Loucy (cell line): ENCODE measurements at regions not wholly inside any gene's neighbourhood (a gene's known extent, or its start where the extent isn't known, plus 50 kb on each side); places are given as distances from the start of the nearest gene placed in this dataset.

Experiments
- H2AFZ ChIP-seq: fragments of 200-600 bp; sonication (generic); 2 replicates; pipeline ENCODE4 v1.6.0; 2016; ENCODE audit warnings: antibody characterized with exemption, mild to moderate bottlenecking, low read length, moderate library complexity
- H3F3A ChIP-seq: fragments of 200-600 bp; 2 replicates; pipeline ENCODE4 v1.6.0; 2016; ENCODE audit warnings: antibody characterized with exemption, low read depth, mild to moderate bottlenecking
- H3K27me3 ChIP-seq: fragments of 200-600 bp; sonication (generic); 2 replicates; pipeline ENCODE4 v1.6.1; 2014; ENCODE audit warnings: low read length, mild to moderate bottlenecking; ENCODE audit not compliant: insufficient read depth, poor library complexity, severe bottlenecking
- H3K36me3 ChIP-seq: fragments of 200-600 bp; sonication (generic); 2 replicates; pipeline ENCODE4 v1.6.1; 2016; ENCODE audit warnings: low read length; ENCODE audit not compliant: insufficient read depth
- H3K4me1 ChIP-seq: fragments of 200-600 bp; sonication (generic); 2 replicates; pipeline ENCODE4 v1.5.1; 2014; ENCODE audit warnings: low read length, mild to moderate bottlenecking; ENCODE audit not compliant: insufficient read depth, poor library complexity, severe bottlenecking
- H3K4me2 ChIP-seq: fragments of 200-600 bp; sonication (generic); 2 replicates; pipeline ENCODE4 v1.6.0; 2014; ENCODE audit warnings: antibody characterized with exemption, low read length, low read depth, mild to moderate bottlenecking; ENCODE audit not compliant: poor library complexity, severe bottlenecking
- H3K4me3 ChIP-seq: fragments of 200-600 bp; sonication (generic); 2 replicates; pipeline ENCODE4 v1.5.1; 2014; ENCODE audit warnings: low read length, mild to moderate bottlenecking, mixed read lengths; ENCODE audit not compliant: poor library complexity, severe bottlenecking
- H3K79me2 ChIP-seq: fragments of 200-600 bp; sonication (generic); 2 replicates; pipeline ENCODE4 v1.6.1; 2014; ENCODE audit warnings: low read length; ENCODE audit not compliant: insufficient read depth
- H3K9ac ChIP-seq: fragments of 200-600 bp; sonication (generic); 2 replicates; pipeline ENCODE4 v1.6.0; 2014; ENCODE audit warnings: mild to moderate bottlenecking, low read depth, low read length, moderate library complexity; ENCODE audit not compliant: poor library complexity, severe bottlenecking
- H3K9me2 ChIP-seq: fragments of 200-600 bp; sonication (generic); replicated peaks from 2 replicates; pipeline ENCODE4 v1.6.1; 2016; ENCODE audit warnings: low read depth, low read length, mixed read lengths
- H3K9me3 ChIP-seq: fragments of 200-600 bp; sonication (generic); 2 replicates; pipeline ENCODE4 v1.6.1; 2014; ENCODE audit warnings: mild to moderate bottlenecking, antibody characterized with exemption, low read length, low read depth; ENCODE audit not compliant: insufficient read depth
- H4K20me1 ChIP-seq: fragments of 200-600 bp; sonication (generic); 2 replicates; pipeline ENCODE4 v1.6.0; 2014; ENCODE audit warnings: antibody characterized with exemption, low read length, mild to moderate bottlenecking; ENCODE audit not compliant: insufficient read depth, poor library complexity, severe bottlenecking
- CTCF ChIP-seq: fragments of 200-600 bp; sonication (generic); conservative IDR thresholded peaks from 2 replicates; pipeline ENCODE4 v1.5.1; 2014; ENCODE audit warnings: mild to moderate bottlenecking, antibody characterized with exemption, low read length
- EZH2phosphoT487 ChIP-seq: fragments of 200-600 bp; IDR thresholded peaks from 2 replicates; pipeline ENCODE4 v1.6.1; 2018; ENCODE audit warnings: antibody characterized with exemption, mild to moderate bottlenecking, moderate library complexity, borderline replicate concordance

- Histone ChIP-seq H3K9me3 (no peaks in the 10 kb centered on the region), H4K20me1 (no peaks in the 10 kb centered on the region), H3K9me2 (no peaks in the 10 kb centered on the region), H3K9ac (no peak overlapping the region), H3K4me2 (no peak overlapping the region), H3K27me3 (no peaks in the 10 kb centered on the region), H3F3A (no peaks in the 10 kb centered on the region), H2AFZ (no peak overlapping the region), H3K4me3 (no peak overlapping the region), H3K36me3 (no peaks in the 10 kb centered on the region), H3K4me1 (peaks cover 7% of the 10 kb centered on the region), H3K79me2 (no peaks in the 10 kb centered on the region)
- TF ChIP-seq EZH2phosphoT487, result no peak
- TF ChIP-seq CTCF, result no peak
Measured at GRCh38 chr2:237260039-237260620, 153.8 kb downstream of the COL6A3 start.

GRCh38 chr2:237260686-237261085 is 153.3 kb downstream of the COL6A3 start:
- no peak overlapping the region for H3K9ac ChIP-seq
- H3K4me2 ChIP-seq, result no peak overlapping the region
- no peaks in the 10 kb centered on the region for H3K9me3 ChIP-seq
- H4K20me1 ChIP-seq, result no peaks in the 10 kb centered on the region
- H3K36me3 ChIP-seq, result no peaks in the 10 kb centered on the region
- no peak overlapping the region for H2AFZ ChIP-seq
- no peak overlapping the region for H3K4me3 ChIP-seq
- H3K9me2 ChIP-seq, result no peaks in the 10 kb centered on the region
- no peaks in the 10 kb centered on the region for H3K27me3 ChIP-seq
- no peaks in the 10 kb centered on the region for H3K79me2 ChIP-seq
- no peaks in the 10 kb centered on the region for H3F3A ChIP-seq
- H3K4me1 ChIP-seq, result peaks cover 7% of the 10 kb centered on the region
- TF ChIP-seq EZH2phosphoT487 (no peak), CTCF (no peak)

GRCh38 chr2:237261327-237261726 is 152.6 kb downstream of the COL6A3 start:
- Histone ChIP-seq H3F3A (no peaks in the 10 kb centered on the region), H3K4me3 (no peak overlapping the region), H3K9me3 (no peaks in the 10 kb centered on the region), H3K9me2 (no peaks in the 10 kb centered on the region), H3K9ac (no peak overlapping the region), H3K4me2 (no peak overlapping the region), H2AFZ (no peak overlapping the region), H3K4me1 (peaks cover 7% of the 10 kb centered on the region), H3K36me3 (no peaks in the 10 kb centered on the region), H4K20me1 (no peaks in the 10 kb centered on the region), H3K27me3 (no peaks in the 10 kb centered on the region), H3K79me2 (no peaks in the 10 kb centered on the region)
- TF ChIP-seq EZH2phosphoT487 (no peak), CTCF (no peak)
